Astrocyte of the cerebellum (primary cell): ENCODE measurements at regions not wholly inside any gene's neighbourhood (a gene's known extent, or its start where the extent isn't known, plus 50 kb on each side); places are given as distances from the start of the nearest gene placed in this dataset.

Source experiments
- DNase-seq: peaks from one replicate; pipeline ENCODE4 v3.0.0-alpha.2; 2011; ENCODE audit warnings: low read depth
- H3K4me3 ChIP-seq: 2 replicates; pipeline ENCODE4 v1.5.1; 2011; ENCODE audit warnings: mild to moderate bottlenecking, low read depth, low read length, moderate library complexity
- CTCF ChIP-seq: IDR thresholded peaks from 2 replicates; pipeline ENCODE4 v1.5.1; 2012; ENCODE audit warnings: low read length, low read depth, moderate library complexity, mild to moderate bottlenecking; ENCODE audit errors: missing control alignments
- in situ Hi-C: cut with HindIII; loops from 2 replicates; pipeline ENCODE4 v1.10.0; 2017; ENCODE audit warnings: low sequenced_read_pairs

GRCh38 chr5:144092508-144092907 lies 78.0 kb downstream of the YIPF5 start:
- no peak for TF ChIP-seq CTCF
- no peak for DNase-seq
- no peak overlapping the region for H3K4me3 ChIP-seq
- in situ Hi-C loops = no loop called here

- TF ChIP-seq CTCF = no peak
- no peak for DNase-seq
- H3K4me3 ChIP-seq = no peak overlapping the region
- in situ Hi-C loops = no loop called here
Observed at GRCh38 chr5:144093400-144093799, 77.1 kb downstream of the YIPF5 start.

- no peak overlapping the region for H3K4me3 ChIP-seq
- no peak for DNase-seq
- no peak for TF ChIP-seq CTCF
- in situ Hi-C loops = no loop called here
Observed at GRCh38 chr5:144093868-144094267, 76.6 kb downstream of the YIPF5 start.

GRCh38 chr5:144100702-144101101 lies 69.8 kb downstream of the YIPF5 start:
- TF ChIP-seq CTCF = no peak
- no peak for DNase-seq
- H3K4me3 ChIP-seq = no peak overlapping the region
- in situ Hi-C loops = no loop called here

GRCh38 chr5:144101616-144102015 lies 68.8 kb downstream of the YIPF5 start:
- in situ Hi-C loops = no loop called here
- no peak for TF ChIP-seq CTCF
- no peak for DNase-seq
- H3K4me3 ChIP-seq = no peak overlapping the region

GRCh38 chr5:144102361-144102760 lies 68.1 kb downstream of the YIPF5 start:
- no peak for DNase-seq
- H3K4me3 ChIP-seq = no peak overlapping the region
- no peak for TF ChIP-seq CTCF
- in situ Hi-C loops = no loop called here

- no peak for TF ChIP-seq CTCF
- DNase-seq = no peak
- no peak overlapping the region for H3K4me3 ChIP-seq
- in situ Hi-C loops = no loop called here
Observed at GRCh38 chr5:144102979-144103378, 67.5 kb downstream of the YIPF5 start.
